ENCODE measurements at regions not wholly inside any gene's neighbourhood (a gene's known extent, or its start where the extent isn't known, plus 50 kb on each side); places are given as distances from the start of the nearest gene placed in this dataset.
"Not testable (repeated sequence)": the region's sequence is repeated elsewhere in the genome, so short reads cannot be mapped to it uniquely, and the experiment has no call there.

DNA sequence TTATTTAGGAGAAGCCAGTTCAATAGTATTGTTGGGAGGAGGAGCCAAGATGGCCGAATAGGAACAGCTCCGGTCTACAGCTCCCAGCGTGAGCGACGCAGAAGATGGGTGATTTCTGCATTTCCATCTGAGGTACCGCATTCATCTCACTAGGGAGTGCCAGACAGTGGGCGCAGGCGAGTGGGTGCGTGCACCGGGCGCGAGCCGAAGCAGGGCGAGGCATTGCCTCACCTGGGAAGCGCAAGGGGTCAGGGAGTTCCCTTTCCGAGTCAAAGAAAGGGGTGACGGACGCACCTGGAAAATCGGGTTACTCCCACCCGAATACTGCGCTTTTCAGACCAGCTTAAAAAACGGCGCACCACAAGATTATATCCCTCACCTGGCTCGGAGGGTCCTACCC, 403.2 kb upstream of the SMIM31 start:
- H3K79me2 ChIP-seq (replicated peaks; ENCODE audit: insufficient read depth, low read length); H3F3A ChIP-seq (ENCODE audit: insufficient read depth, low read length, poor library complexity, severe bottlenecking); H3K9me2 ChIP-seq (ENCODE audit: insufficient read depth, low read length); H3K9me3 ChIP-seq (ENCODE audit: low read length); H3K4me2 ChIP-seq (ENCODE audit: low read length); H3K4me3 ChIP-seq (ENCODE audit: low read length); H2AFZ ChIP-seq (ENCODE audit: low read depth, low read length); H3K9ac ChIP-seq (ENCODE audit: low read length); H3K27ac ChIP-seq (ENCODE audit: low read length); H3K36me3 ChIP-seq (ENCODE audit: insufficient read depth, low read length); H3K27me3 ChIP-seq (ENCODE audit: insufficient read depth, low read depth, low read length); H4K20me1 ChIP-seq (ENCODE audit: insufficient read depth): not testable (repeated sequence)

- Histone ChIP-seq H3K4me3 (ENCODE audit: low read length) (no peak overlapping the region), H3F3A (ENCODE audit: insufficient read depth, low read length, poor library complexity, severe bottlenecking) (no peaks in the 10 kb centered on the region), H3K27me3 (ENCODE audit: insufficient read depth, low read depth, low read length) (no peaks in the 10 kb centered on the region), H3K9ac (ENCODE audit: low read length) (no peak overlapping the region), H3K27ac (ENCODE audit: low read length) (no peak overlapping the region), H3K36me3 (ENCODE audit: insufficient read depth, low read length) (no peaks in the 10 kb centered on the region), H3K4me2 (ENCODE audit: low read length) (no peak overlapping the region), H3K9me3 (ENCODE audit: low read length) (no peaks in the 10 kb centered on the region), H2AFZ (ENCODE audit: low read depth, low read length) (no peak overlapping the region), H3K9me2 (ENCODE audit: insufficient read depth, low read length) (no peaks in the 10 kb centered on the region), H4K20me1 (ENCODE audit: insufficient read depth) (no peaks in the 10 kb centered on the region), H3K79me2 (replicated peaks; ENCODE audit: insufficient read depth, low read length) (peaks cover 6% of the 10 kb centered on the region)
- no peak for TF ChIP-seq EP300 (conservative IDR thresholded peaks at IDR 0.05; ENCODE audit: poor library complexity, severe bottlenecking)
- TF ChIP-seq RAD21 (conservative IDR thresholded peaks at IDR 0.05) = no peak
- TF ChIP-seq, protein P1, sequence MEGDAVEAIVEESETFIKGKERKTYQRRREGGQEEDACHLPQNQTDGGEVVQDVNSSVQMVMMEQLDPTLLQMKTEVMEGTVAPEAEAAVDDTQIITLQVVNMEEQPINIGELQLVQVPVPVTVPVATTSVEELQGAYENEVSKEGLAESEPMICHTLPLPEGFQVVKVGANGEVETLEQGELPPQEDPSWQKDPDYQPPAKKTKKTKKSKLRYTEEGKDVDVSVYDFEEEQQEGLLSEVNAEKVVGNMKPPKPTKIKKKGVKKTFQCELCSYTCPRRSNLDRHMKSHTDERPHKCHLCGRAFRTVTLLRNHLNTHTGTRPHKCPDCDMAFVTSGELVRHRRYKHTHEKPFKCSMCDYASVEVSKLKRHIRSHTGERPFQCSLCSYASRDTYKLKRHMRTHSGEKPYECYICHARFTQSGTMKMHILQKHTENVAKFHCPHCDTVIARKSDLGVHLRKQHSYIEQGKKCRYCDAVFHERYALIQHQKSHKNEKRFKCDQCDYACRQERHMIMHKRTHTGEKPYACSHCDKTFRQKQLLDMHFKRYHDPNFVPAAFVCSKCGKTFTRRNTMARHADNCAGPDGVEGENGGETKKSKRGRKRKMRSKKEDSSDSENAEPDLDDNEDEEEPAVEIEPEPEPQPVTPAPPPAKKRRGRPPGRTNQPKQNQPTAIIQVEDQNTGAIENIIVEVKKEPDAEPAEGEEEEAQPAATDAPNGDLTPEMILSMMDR (IDR thresholded peaks at IDR 0.05; ENCODE audit: poor library complexity, severe bottlenecking) = no peak
- TF ChIP-seq EZH2 (IDR thresholded peaks at IDR 0.05; ENCODE audit: borderline replicate concordance, insufficient read depth, low read length, poor library complexity, severe bottlenecking) = no peak
- TF ChIP-seq SMC3 (conservative IDR thresholded peaks at IDR 0.05; ENCODE audit: poor library complexity) = no peak
- TF ChIP-seq TAF1 (IDR thresholded peaks at IDR 0.05; ENCODE audit: low read depth) = no peak
- TF ChIP-seq MXI1 (conservative IDR thresholded peaks at IDR 0.05; ENCODE audit: poor library complexity, severe bottlenecking) = no peak
- TF ChIP-seq POLR2AphosphoS5 (IDR thresholded peaks at IDR 0.05) = no peak
Observed at GRCh38 chr4:164357957-164358356, 396.0 kb upstream of the SMIM31 start.

GRCh38 chr4:164358400-164358799, 395.5 kb upstream of the SMIM31 start:
- no peaks in the 10 kb centered on the region for H3K9me3 ChIP-seq (ENCODE audit: low read length)
- no peak overlapping the region for H3K4me3 ChIP-seq (ENCODE audit: low read length)
- peaks cover 6% of the 10 kb centered on the region for H3K79me2 ChIP-seq (replicated peaks; ENCODE audit: insufficient read depth, low read length)
- H3K4me2 ChIP-seq (ENCODE audit: low read length) = no peak overlapping the region
- H3K27me3 ChIP-seq (ENCODE audit: insufficient read depth, low read depth, low read length) = no peaks in the 10 kb centered on the region
- no peaks in the 10 kb centered on the region for H3K9me2 ChIP-seq (ENCODE audit: insufficient read depth, low read length)
- H2AFZ ChIP-seq (ENCODE audit: low read depth, low read length) = no peak overlapping the region
- TF ChIP-seq, protein P1 (IDR thresholded peaks at IDR 0.05; ENCODE audit: poor library complexity, severe bottlenecking) = no peak
- TF ChIP-seq MXI1 (conservative IDR thresholded peaks at IDR 0.05; ENCODE audit: poor library complexity, severe bottlenecking) (no peak), EZH2 (IDR thresholded peaks at IDR 0.05; ENCODE audit: borderline replicate concordance, insufficient read depth, low read length, poor library complexity, severe bottlenecking) (no peak), TAF1 (IDR thresholded peaks at IDR 0.05; ENCODE audit: low read depth) (no peak), SMC3 (conservative IDR thresholded peaks at IDR 0.05; ENCODE audit: poor library complexity) (no peak), REST (IDR thresholded peaks at IDR 0.05; ENCODE audit: borderline replicate concordance) (no peak), POLR2AphosphoS5 (IDR thresholded peaks at IDR 0.05) (no peak), EP300 (conservative IDR thresholded peaks at IDR 0.05; ENCODE audit: poor library complexity, severe bottlenecking) (no peak), RAD21 (conservative IDR thresholded peaks at IDR 0.05) (no peak)
- H4K20me1 ChIP-seq (ENCODE audit: insufficient read depth) = no peaks in the 10 kb centered on the region
- H3F3A ChIP-seq (ENCODE audit: insufficient read depth, low read length, poor library complexity, severe bottlenecking) = no peaks in the 10 kb centered on the region
- H3K9ac ChIP-seq (ENCODE audit: low read length) = no peak overlapping the region
- H3K36me3 ChIP-seq (ENCODE audit: insufficient read depth, low read length) = no peaks in the 10 kb centered on the region
- no peak overlapping the region for H3K27ac ChIP-seq (ENCODE audit: low read length)
